ENCODE measurements at regions not wholly inside any gene's neighbourhood (a gene's known extent, or its start where the extent isn't known, plus 50 kb on each side); places are given as distances from the start of the nearest gene placed in this dataset.

GRCh38 chr5:31137676-31138075 is 55.8 kb upstream of the CDH6 start:
- H3K4me3 ChIP-seq (ENCODE audit: control insufficient read depth, low read depth, low read length): no peak overlapping the region
- TF ChIP-seq CTCF (IDR thresholded peaks at IDR 0.05; ENCODE audit: control insufficient read depth, insufficient read depth, low read depth, low read length, missing control alignments): no peak
- no peak for DNase-seq (ENCODE audit: low read depth)

- DNase-seq (ENCODE audit: low read depth): no peak
- TF ChIP-seq CTCF (IDR thresholded peaks at IDR 0.05; ENCODE audit: control insufficient read depth, insufficient read depth, low read depth, low read length, missing control alignments): no peak
- no peak overlapping the region for H3K4me3 ChIP-seq (ENCODE audit: control insufficient read depth, low read depth, low read length)
These were observed 57.9 kb upstream of the CDH6 start for GRCh38 chr5:31135542-31135941.

GRCh38 chr5:31133488-31133887 is 60.0 kb upstream of the CDH6 start:
- TF ChIP-seq CTCF (IDR thresholded peaks at IDR 0.05; ENCODE audit: control insufficient read depth, insufficient read depth, low read depth, low read length, missing control alignments): no peak
- H3K4me3 ChIP-seq (ENCODE audit: control insufficient read depth, low read depth, low read length): no peak overlapping the region
- DNase-seq (ENCODE audit: low read depth): no peak

- DNase-seq (ENCODE audit: low read depth): no peak
- no peak overlapping the region for H3K4me3 ChIP-seq (ENCODE audit: control insufficient read depth, low read depth, low read length)
- TF ChIP-seq CTCF (IDR thresholded peaks at IDR 0.05; ENCODE audit: control insufficient read depth, insufficient read depth, low read depth, low read length, missing control alignments): no peak
These were observed 62.0 kb upstream of the CDH6 start for GRCh38 chr5:31131381-31131891.

- H3K4me3 ChIP-seq (ENCODE audit: control insufficient read depth, low read depth, low read length): no peak overlapping the region
- no peak for DNase-seq (ENCODE audit: low read depth)
- TF ChIP-seq CTCF (IDR thresholded peaks at IDR 0.05; ENCODE audit: control insufficient read depth, insufficient read depth, low read depth, low read length, missing control alignments): no peak
These were observed 62.8 kb upstream of the CDH6 start for GRCh38 chr5:31130676-31131075.

- H3K4me3 ChIP-seq (ENCODE audit: control insufficient read depth, low read depth, low read length): no peak overlapping the region
- TF ChIP-seq CTCF (IDR thresholded peaks at IDR 0.05; ENCODE audit: control insufficient read depth, insufficient read depth, low read depth, low read length, missing control alignments): no peak
- no peak for DNase-seq (ENCODE audit: low read depth)
These were observed 68.7 kb upstream of the CDH6 start for GRCh38 chr5:31124651-31125305.

All from AG09309 (cell line).